GM18870 (cell line): ENCODE measurements at regions not wholly inside any gene's neighbourhood (a gene's known extent, or its start where the extent isn't known, plus 50 kb on each side); places are given as distances from the start of the nearest gene placed in this dataset.
"Not testable (repeated sequence)": the region's sequence is repeated elsewhere in the genome, so short reads cannot be mapped to it uniquely, and the experiment has no call there.

Experiments
- ATAC-seq: cut with Tn5 transposase; IDR thresholded peaks from one replicate; pipeline ENCODE4 v1.9.1; 2021; ENCODE audit warnings: moderate library complexity; ENCODE audit not compliant: unreplicated experiment

DNA sequence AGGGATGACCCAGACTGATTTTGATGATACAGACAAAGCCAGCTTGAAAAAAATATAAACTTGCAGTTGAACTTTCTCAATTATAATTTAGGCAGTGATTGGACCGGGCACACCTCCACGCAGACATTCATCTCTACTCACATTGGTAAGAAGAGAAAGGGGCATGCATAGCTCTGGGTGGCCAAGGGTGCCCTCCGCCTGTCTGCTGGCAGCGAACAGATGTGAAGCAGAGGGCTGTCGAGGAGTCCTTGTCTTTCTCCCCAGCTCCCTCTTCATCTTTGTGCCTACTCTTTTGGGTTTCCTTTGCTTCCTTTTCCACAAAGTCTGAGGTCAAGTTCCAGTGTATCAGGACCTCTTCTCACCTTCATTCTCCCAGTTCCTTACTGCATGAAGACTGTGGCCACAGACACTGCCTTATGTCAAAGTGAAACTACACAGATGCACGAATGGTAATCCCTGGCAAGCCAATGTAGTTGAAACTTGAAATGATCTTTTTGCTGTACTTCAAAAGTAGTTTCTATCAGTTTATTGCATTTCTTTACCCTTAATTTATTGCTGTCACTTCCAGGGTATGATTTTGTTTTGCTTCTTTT lies 343.7 kb upstream of the SOX9 start:
- ATAC-seq: no peak

GRCh38 chr17:71779482-71779881 lies 341.3 kb upstream of the SOX9 start:
- no peak for ATAC-seq

DNA sequence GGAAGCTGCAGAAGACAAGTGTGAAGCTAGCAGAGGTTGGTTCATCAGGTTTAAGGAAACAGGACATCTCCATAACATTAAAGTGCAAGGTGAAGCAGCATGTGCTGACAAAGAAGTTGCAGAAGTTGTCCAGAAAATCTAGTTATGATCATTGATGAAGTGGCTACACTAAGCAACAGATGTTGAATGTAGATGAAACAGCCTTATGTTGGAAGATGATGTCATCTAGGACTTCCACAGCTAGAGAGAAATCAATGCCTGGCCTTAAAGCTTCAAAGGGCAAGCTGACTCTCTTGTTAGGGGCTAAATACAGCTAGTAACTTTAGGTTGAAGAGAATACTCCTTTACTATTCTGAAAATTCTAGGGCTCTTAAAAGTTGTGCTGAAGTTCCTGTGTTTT lies 340.2 kb upstream of the SOX9 start:
- no peak for ATAC-seq

GRCh38 chr17:71782021-71782420 lies 338.8 kb upstream of the SOX9 start:
- ATAC-seq: not testable (repeated sequence)

GRCh38 chr17:71790791-71791190 lies 330.0 kb upstream of the SOX9 start:
- ATAC-seq: no peak

DNA sequence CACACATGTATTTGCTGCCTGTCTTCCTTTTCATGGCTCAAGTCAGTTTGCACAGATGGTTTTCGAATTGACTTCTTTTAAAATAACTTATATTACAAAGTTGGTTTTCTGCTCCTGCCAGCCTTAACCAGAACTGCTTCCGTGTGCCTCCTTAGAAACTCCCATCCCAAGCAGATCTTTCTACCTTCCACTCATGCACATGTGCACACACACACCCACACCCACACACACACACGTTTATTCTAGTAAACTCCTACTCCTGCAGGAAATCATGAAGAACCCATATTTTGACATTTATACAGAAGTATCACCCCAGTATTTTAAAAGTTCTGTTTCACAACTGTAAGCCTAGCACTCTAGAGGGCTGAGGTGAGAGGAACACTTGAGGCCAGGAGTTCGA lies 329.5 kb upstream of the SOX9 start:
- ATAC-seq: no peak

- ATAC-seq: no peak
Observed at GRCh38 chr17:71792966-71793365, 327.9 kb upstream of the SOX9 start.

DNA sequence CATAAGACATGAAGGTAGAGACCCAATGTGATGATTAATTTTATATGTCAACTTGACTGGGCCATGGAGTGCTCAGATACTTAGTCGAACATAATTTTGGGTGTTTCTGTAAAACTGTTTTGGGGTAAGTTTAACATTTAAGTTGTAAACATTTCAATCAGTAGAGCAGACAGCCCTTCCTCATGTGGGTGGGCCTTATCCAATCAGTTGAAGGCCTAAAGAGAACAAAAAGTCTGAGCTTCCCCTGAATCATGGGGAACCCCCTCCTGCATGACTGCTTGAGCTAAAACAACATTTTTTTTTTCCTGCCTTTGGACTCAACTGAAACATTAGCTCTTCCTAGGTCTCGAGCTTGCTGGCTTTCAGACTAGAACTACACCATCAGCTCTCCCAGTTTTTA lies 327.3 kb upstream of the SOX9 start:
- ATAC-seq: no peak

- ATAC-seq: no peak
Observed at GRCh38 chr17:71798701-71799100, 322.1 kb upstream of the SOX9 start.

DNA sequence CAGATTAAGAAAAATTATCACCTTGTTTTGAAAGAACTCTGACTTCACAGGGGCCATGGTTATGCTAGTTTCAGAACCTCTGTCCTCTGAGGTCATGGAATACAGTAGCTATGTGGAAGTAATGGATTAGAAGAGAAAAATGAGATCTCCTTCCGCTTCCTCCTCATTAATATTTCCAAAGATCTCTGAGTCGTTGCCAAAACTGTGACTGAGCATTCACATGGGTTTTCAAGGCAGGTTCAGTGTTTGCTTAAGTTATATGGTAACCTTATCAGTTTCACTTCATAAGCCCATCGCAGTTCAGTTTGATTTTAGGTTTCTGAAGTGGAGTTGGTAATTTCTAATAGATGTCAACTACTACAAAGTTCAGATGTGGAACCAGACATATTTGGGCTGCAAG lies 321.2 kb upstream of the SOX9 start:
- no peak for ATAC-seq

- no peak for ATAC-seq
Observed at GRCh38 chr17:71801301-71801700, 319.5 kb upstream of the SOX9 start.

DNA sequence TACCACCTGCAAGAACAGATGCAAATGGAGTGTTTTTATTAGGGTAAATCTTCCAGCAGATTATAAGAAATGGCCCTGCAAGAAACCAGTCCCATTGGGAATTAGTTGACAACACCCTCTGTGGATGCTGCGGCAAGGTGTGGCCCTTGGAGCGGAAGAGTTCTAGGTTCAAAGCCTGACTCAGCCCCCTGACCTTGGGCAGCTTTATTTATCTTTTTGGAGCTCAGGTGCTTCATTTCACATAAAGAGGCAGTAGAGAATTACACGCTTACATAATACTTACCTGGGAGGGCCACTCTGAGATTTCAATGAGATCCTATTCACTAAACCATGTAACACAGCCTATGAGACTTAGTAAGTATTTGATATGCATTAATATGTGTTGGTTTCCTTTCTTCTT lies 318.2 kb upstream of the SOX9 start:
- ATAC-seq: no peak

DNA sequence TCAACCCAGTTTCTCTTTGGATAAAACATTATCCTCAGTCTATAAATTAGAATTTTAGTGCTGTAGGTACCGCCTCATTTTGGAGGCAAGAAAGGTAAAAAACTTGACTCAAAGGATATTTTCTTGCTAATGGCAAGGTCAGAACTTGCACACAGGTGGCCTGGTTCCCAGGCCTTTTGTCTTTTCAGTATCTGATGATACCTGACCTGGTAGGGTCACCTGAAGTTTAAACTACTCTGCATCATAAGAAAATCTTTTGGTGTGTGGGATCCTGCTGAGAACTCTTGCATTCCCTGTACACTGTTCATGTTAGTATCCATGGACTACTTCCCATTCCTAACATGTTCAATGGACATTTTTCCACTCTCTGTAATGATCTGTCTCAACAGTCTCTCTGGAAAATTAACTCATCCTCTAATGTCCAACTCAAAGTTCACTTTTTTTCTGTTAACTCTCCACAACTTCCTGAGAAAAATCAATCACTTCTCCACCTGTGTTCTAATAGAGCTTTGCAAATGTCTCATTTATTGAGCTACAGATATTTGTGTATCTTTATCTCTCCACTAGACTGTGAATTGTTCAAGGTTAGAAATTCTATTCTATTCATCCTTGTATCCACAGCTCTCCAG lies 317.1 kb upstream of the SOX9 start:
- ATAC-seq: no peak

GRCh38 chr17:71809537-71809936 lies 311.3 kb upstream of the SOX9 start:
- no peak for ATAC-seq

DNA sequence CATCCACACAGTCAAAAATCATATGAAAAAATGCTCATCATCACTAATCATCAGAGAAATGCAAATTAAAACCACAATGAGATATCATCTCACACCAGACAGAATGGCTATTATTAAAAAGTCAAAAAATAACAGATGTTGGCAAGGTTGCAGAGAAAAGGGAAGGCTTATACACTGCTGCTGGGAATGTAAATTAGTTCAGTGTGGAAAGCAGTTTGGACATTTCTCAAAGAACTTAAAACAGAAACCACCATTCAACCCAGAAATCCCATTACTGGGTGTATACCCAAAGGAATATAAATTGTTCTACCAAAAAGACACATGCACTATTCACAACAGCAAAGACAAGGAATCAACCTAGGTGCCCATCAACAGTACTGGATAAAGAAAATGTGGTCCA lies 307.0 kb upstream of the SOX9 start:
- ATAC-seq: not testable (repeated sequence)

GRCh38 chr17:71821511-71821910 lies 299.3 kb upstream of the SOX9 start:
- no peak for ATAC-seq

DNA sequence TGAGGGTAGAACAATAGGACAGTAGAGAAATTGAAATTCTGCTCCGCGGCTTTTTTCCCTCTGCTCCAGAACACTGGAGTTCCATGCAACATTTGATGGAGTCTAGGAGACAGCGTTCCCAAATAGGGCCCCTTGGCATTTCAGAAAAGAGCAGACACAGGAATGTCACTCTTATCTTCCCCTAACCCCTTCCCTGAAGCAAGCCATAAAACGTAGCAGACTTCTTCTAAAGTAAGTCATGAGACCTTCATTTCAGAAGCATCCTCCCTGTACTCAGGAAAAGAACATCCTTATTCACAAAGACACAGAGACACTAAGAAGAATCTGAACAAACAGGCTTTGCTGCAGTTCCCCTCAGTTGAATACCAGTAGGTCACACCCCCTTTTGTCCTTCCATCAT lies 296.1 kb upstream of the SOX9 start:
- no peak for ATAC-seq

- no peak for ATAC-seq
Observed at GRCh38 chr17:71825687-71826086, 295.1 kb upstream of the SOX9 start.

DNA sequence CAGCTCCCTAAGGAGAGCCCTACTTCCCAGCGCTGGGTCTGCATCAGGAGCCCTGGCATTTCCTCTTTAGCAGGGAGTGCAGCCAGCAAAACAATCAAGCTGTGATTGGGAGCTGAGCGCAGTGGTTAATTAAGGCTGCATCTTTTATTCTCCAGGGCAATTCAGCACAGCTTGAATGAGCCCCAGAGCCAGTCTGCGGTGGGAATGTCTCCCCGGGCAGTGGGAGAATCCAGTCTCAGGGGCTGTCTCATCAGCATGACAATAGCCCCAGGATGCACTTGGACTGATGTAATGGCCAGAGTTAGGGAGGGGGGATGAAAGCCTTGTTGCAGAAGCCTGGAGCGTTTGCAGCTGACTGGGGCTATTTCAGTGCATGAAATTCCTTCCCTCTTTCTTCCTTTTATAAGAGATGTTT lies 292.6 kb upstream of the SOX9 start:
- no peak for ATAC-seq

- ATAC-seq: no peak
Observed at GRCh38 chr17:71830866-71831265, 290.0 kb upstream of the SOX9 start.

GRCh38 chr17:71842986-71843385 lies 277.8 kb upstream of the SOX9 start:
- ATAC-seq: no peak

DNA sequence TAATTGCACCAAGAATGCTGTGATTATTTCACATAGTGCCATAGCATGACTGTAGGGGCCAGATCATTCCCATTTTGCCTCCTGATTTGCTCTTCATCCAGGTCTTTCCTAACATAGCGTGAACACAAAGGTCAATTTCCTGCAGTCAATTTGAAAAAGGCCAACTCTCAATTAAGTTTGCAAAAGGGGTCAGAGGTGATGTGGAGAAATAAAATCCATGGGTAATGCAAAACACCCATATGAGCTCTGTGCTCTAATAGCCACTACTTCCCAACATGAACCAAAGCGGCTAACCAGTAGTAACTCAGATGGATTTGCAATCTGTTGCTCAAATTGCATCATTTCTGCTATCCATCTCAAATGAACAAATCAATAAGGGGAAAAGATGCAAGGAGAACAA lies 275.5 kb upstream of the SOX9 start:
- ATAC-seq: no peak

GRCh38 chr17:71846561-71847110 lies 274.2 kb upstream of the SOX9 start:
- ATAC-seq: no peak
